ENCODE measurements at regions not wholly inside any gene's neighbourhood (a gene's known extent, or its start where the extent isn't known, plus 50 kb on each side); places are given as distances from the start of the nearest gene placed in this dataset.

- no peaks in the 10 kb centered on the region for H3K36me3 Mint-ChIP-seq (ENCODE audit: insufficient read depth, unreplicated experiment)
- intact Hi-C loops (cut with micrococcal nuclease; ENCODE audit: unreplicated experiment), result loop anchor here (2.0 to 5.0 kb wide), 4 partner anchors 107 to 345 kb away; no protein-coding TSS in a partner anchor
- H3K4me3 Mint-ChIP-seq (ENCODE audit: low read depth, unreplicated experiment), result no peak overlapping the region
- no peak overlapping the region for H3K27ac Mint-ChIP-seq (ENCODE audit: unreplicated experiment)
- TF ChIP-seq, protein P1, sequence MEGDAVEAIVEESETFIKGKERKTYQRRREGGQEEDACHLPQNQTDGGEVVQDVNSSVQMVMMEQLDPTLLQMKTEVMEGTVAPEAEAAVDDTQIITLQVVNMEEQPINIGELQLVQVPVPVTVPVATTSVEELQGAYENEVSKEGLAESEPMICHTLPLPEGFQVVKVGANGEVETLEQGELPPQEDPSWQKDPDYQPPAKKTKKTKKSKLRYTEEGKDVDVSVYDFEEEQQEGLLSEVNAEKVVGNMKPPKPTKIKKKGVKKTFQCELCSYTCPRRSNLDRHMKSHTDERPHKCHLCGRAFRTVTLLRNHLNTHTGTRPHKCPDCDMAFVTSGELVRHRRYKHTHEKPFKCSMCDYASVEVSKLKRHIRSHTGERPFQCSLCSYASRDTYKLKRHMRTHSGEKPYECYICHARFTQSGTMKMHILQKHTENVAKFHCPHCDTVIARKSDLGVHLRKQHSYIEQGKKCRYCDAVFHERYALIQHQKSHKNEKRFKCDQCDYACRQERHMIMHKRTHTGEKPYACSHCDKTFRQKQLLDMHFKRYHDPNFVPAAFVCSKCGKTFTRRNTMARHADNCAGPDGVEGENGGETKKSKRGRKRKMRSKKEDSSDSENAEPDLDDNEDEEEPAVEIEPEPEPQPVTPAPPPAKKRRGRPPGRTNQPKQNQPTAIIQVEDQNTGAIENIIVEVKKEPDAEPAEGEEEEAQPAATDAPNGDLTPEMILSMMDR (IDR thresholded peaks at IDR 0.05; ENCODE audit: unreplicated experiment), result no peak
- peaks cover 29% of the 10 kb centered on the region for H3K4me1 Mint-ChIP-seq (ENCODE audit: low read depth, unreplicated experiment)
- no peaks in the 10 kb centered on the region for H3K9me3 Mint-ChIP-seq (ENCODE audit: low read depth, unreplicated experiment)
- H3K27me3 Mint-ChIP-seq (ENCODE audit: unreplicated experiment), result no peaks in the 10 kb centered on the region
- CTCF ChIA-PET, result interaction anchor here (0.7 kb wide), 1 partner anchor 14 kb away, joined by 3 read pairs; no protein-coding TSS in a partner anchor
- no TSS peak for BruUV-seq (replicated peaks)
- no peak for DNase-seq
Observed at GRCh38 chr15:96701877-96702276, 371.4 kb downstream of the NR2F2 start.

GRCh38 chr15:96702589-96702988 is 372.1 kb downstream of the NR2F2 start:
- Mint-ChIP-seq H3K4me3 (ENCODE audit: low read depth, unreplicated experiment) (no peak overlapping the region), H3K4me1 (ENCODE audit: low read depth, unreplicated experiment) (peaks cover 29% of the 10 kb centered on the region), H3K9me3 (ENCODE audit: low read depth, unreplicated experiment) (no peaks in the 10 kb centered on the region), H3K27me3 (ENCODE audit: unreplicated experiment) (no peaks in the 10 kb centered on the region), H3K27ac (ENCODE audit: unreplicated experiment) (peak overlapping the region; percentile 23), H3K36me3 (ENCODE audit: insufficient read depth, unreplicated experiment) (no peaks in the 10 kb centered on the region)
- no TSS peak for BruUV-seq (replicated peaks)
- intact Hi-C loops (cut with micrococcal nuclease; ENCODE audit: unreplicated experiment), result loop anchor here (5.0 kb wide), 2 partner anchors 190 to 285 kb away; no protein-coding TSS in a partner anchor
- DNase-seq, result no peak
- TF ChIP-seq, protein P1 (IDR thresholded peaks at IDR 0.05; ENCODE audit: unreplicated experiment), result no peak
- CTCF ChIA-PET, result interaction anchor here (1.0 to 1.3 kb wide), 3 partner anchors 24 to 376 kb away, joined by 3 to 7 read pairs (median 3); no protein-coding TSS in a partner anchor

- TF ChIP-seq, protein P1 (IDR thresholded peaks at IDR 0.05; ENCODE audit: unreplicated experiment), result no peak
- no peak for DNase-seq
- Mint-ChIP-seq H3K36me3 (ENCODE audit: insufficient read depth, unreplicated experiment) (no peaks in the 10 kb centered on the region), H3K27ac (ENCODE audit: unreplicated experiment) (peak overlapping the region; percentile 23), H3K4me1 (ENCODE audit: low read depth, unreplicated experiment) (peaks cover 29% of the 10 kb centered on the region), H3K27me3 (ENCODE audit: unreplicated experiment) (no peaks in the 10 kb centered on the region), H3K9me3 (ENCODE audit: low read depth, unreplicated experiment) (no peaks in the 10 kb centered on the region), H3K4me3 (ENCODE audit: low read depth, unreplicated experiment) (no peak overlapping the region)
- no TSS peak for BruUV-seq (replicated peaks)
- CTCF ChIA-PET, result interaction anchor here (1.0 to 1.3 kb wide), 4 partner anchors 25 to 376 kb away, joined by 3 to 7 read pairs (median 3); no protein-coding TSS in a partner anchor
- intact Hi-C loops (cut with micrococcal nuclease; ENCODE audit: unreplicated experiment), result loop anchor here (5.0 kb wide), 2 partner anchors 189 to 286 kb away; no protein-coding TSS in a partner anchor
Observed at GRCh38 chr15:96703091-96703490, 372.6 kb downstream of the NR2F2 start.

DNA sequence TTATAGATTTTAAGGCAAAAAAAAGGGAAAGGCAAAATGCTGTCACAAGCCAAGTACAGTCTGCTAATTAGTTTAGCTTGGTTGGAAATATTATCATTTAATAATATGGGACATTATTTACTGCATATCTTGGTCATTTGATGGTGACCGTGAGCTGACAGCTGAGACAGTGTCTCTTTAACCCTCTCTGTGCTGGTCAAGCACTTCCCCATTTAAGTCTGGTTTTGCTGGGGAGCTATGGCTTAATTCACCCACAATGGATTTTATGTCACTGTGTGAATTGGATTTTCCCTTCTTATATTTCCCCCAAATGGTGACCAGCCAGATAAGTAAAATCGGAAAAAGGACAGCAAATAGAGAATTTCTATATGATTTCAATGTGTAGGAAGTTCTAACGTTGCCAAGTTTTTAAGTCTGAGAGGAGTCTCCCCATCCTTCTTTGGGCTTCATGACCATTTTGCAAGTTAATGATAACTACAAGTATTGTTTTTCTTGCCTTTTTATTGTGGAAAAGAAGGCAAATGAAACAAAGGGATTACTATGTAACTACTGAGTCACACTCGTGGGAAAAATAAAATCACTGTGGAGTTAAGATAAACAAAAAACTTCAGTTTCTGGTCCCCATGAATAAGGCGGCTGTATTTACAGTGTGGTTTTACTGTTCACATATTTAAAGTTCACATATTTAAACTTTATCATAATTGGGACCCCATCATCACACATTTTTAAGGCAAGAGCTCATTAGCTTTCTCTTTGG is 373.5 kb downstream of the NR2F2 start:
- Mint-ChIP-seq H3K9me3 (ENCODE audit: low read depth, unreplicated experiment) (no peaks in the 10 kb centered on the region), H3K27me3 (ENCODE audit: unreplicated experiment) (no peaks in the 10 kb centered on the region), H3K36me3 (ENCODE audit: insufficient read depth, unreplicated experiment) (no peaks in the 10 kb centered on the region), H3K27ac (ENCODE audit: unreplicated experiment) (no peak overlapping the region), H3K4me3 (ENCODE audit: low read depth, unreplicated experiment) (no peak overlapping the region), H3K4me1 (ENCODE audit: low read depth, unreplicated experiment) (peaks cover 29% of the 10 kb centered on the region)
- DNase-seq, result no peak
- TF ChIP-seq, protein P1 (IDR thresholded peaks at IDR 0.05; ENCODE audit: unreplicated experiment), result no peak
- intact Hi-C loops (cut with micrococcal nuclease; ENCODE audit: unreplicated experiment), result loop anchor here (5.0 kb wide), 2 partner anchors 188 to 287 kb away; no protein-coding TSS in a partner anchor
- CTCF ChIA-PET, result interaction anchor here (0.6 to 1.3 kb wide), 4 partner anchors 16 to 238 kb away, joined by 3 to 7 read pairs (median 3); no protein-coding TSS in a partner anchor
- BruUV-seq (replicated peaks), result no TSS peak

Measured in Calu3 (cell line).